Astrocyte (in vitro differentiated cells and primary cell): ENCODE measurements at regions not wholly inside any gene's neighbourhood (a gene's known extent, or its start where the extent isn't known, plus 50 kb on each side); places are given as distances from the start of the nearest gene placed in this dataset.

Experiments
- EZH2 ChIP-seq: IDR thresholded peaks from 2 replicates; pipeline ENCODE4 v1.6.1; 2012; ENCODE audit warnings: mild to moderate bottlenecking, low read length, inconsistent platforms; ENCODE audit not compliant: insufficient read depth
- TF ChIP-seq, protein P1 (sequence below): IDR thresholded peaks from 2 replicates; pipeline ENCODE4 v1.5.1; 2011; ENCODE audit warnings: low read depth, mild to moderate bottlenecking, inconsistent platforms, low read length, moderate library complexity; ENCODE audit not compliant: insufficient read depth

DNA sequence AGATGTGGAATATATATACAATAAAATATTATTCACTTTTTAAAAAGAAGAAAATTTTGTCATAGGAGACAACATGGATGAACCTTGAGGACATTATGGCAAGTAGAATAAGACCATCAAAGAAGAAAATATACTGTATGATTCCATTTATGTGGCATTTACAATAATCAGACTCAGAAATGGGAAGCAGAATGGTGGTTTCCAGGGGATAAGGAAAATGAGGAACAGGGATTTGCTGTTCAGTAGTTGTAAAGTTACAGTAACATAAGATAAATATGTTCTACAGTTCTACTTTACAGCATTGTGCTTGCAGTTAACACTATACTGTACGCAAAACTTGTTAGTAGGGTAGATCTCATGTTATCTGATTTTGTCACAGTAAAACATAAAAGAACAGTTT is 1271.0 kb downstream of the LRFN5 start:
- TF ChIP-seq, protein P1, sequence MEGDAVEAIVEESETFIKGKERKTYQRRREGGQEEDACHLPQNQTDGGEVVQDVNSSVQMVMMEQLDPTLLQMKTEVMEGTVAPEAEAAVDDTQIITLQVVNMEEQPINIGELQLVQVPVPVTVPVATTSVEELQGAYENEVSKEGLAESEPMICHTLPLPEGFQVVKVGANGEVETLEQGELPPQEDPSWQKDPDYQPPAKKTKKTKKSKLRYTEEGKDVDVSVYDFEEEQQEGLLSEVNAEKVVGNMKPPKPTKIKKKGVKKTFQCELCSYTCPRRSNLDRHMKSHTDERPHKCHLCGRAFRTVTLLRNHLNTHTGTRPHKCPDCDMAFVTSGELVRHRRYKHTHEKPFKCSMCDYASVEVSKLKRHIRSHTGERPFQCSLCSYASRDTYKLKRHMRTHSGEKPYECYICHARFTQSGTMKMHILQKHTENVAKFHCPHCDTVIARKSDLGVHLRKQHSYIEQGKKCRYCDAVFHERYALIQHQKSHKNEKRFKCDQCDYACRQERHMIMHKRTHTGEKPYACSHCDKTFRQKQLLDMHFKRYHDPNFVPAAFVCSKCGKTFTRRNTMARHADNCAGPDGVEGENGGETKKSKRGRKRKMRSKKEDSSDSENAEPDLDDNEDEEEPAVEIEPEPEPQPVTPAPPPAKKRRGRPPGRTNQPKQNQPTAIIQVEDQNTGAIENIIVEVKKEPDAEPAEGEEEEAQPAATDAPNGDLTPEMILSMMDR: no peak
- TF ChIP-seq EZH2: no peak
